Iris pigment epithelial cell (primary cell): ENCODE measurements at regions not wholly inside any gene's neighbourhood (a gene's known extent, or its start where the extent isn't known, plus 50 kb on each side); places are given as distances from the start of the nearest gene placed in this dataset.
A peak's percentile ranks its signal among the peaks of the same experiment; 100 is the strongest.

ENCODE experiments used
- DNase-seq: peaks from one replicate; pipeline ENCODE4 v3.0.0-alpha.2; 2011; ENCODE audit warnings: low read depth

DNA sequence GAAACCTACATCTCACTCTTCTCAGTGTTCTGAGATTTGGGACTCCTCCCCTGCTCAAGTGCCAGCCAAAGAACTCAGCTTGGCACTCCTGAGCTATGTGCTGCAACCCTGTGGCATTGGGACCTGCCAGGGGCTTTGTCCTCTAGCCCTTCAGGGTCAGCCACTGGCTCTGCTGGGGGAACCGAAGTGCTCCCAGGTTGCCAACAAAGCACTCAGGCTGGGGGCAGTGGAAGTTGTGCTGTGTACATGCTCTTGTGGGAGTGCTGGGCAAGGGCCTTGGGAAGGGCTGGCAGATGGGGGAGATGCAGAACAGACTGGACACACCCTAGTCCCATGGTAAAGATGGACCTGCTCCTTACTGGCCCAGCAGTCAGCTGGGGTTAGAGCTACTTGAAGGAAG lies 498.6 kb downstream of the CAAP1 start:
- DNase-seq, result no peak

- DNase-seq, result no peak
Observed at GRCh38 chr9:26392639-26393038, 500.0 kb downstream of the CAAP1 start.

GRCh38 chr9:26391036-26391435 lies 501.6 kb downstream of the CAAP1 start:
- no peak for DNase-seq

GRCh38 chr9:26375448-26375847 lies 517.2 kb downstream of the CAAP1 start:
- peak; percentile 10 for DNase-seq

GRCh38 chr9:26373616-26374015 lies 519.0 kb downstream of the CAAP1 start:
- no peak for DNase-seq

GRCh38 chr9:26371236-26371635 lies 521.4 kb downstream of the CAAP1 start:
- no peak for DNase-seq

DNA sequence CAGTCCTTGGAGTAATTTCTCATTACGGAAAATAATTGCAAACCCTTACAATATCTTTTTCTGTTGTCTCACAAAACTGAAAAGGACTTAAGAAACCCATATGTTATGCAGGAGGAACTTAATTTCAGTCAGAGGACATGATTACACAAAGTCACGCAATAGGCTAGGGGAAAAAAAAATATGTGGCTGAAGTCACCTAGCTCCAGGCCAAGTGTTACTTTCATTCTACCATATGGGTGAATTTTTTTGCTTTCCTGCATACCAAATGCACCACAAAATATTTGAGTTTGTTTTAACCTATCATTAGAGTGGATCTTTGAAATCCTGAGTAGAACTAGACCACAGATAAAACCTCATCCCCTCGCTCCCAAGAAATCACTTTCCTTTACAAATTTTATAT lies 523.5 kb downstream of the CAAP1 start:
- DNase-seq, result no peak

DNA sequence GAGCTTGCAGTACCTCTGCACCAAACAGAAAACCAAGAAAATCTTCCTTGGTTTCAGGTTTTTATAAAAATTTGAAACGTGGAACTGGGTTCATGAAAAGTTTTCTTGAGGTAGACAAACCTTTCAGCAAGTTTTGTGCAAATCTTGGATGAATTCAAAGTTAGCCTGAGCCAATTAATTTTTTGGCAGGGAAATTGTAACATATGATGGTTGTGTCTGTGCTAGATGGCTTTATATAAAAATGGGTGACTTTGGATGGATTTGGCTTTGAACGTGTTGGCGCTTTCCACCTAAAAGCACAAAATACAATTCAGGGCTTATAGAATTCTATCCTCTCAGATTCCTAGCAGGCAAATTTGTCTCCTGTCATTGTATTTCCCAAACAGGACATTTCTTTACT lies 524.4 kb downstream of the CAAP1 start:
- no peak for DNase-seq

DNA sequence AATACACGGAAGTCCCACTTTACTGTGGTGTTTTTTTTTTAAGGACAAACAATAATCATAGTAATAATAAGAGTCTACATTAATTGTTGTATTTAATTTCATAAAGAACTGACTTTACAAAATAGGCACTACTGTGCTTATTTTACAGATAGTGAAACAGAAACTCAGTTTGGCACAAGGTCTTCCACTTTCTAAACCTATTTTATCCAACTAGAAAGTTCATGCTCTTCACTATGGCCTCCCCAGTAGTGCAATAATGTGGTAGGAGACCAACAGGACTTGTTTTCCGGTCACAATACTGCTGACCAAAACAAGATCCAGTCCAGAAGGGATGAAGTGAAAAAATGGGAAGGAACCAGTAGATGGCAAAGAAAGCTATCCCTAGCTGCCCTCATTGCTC lies 531.6 kb downstream of the CAAP1 start:
- no peak for DNase-seq

- DNase-seq, result no peak
Observed at GRCh38 chr9:26358836-26359235, 533.8 kb downstream of the CAAP1 start.

DNA sequence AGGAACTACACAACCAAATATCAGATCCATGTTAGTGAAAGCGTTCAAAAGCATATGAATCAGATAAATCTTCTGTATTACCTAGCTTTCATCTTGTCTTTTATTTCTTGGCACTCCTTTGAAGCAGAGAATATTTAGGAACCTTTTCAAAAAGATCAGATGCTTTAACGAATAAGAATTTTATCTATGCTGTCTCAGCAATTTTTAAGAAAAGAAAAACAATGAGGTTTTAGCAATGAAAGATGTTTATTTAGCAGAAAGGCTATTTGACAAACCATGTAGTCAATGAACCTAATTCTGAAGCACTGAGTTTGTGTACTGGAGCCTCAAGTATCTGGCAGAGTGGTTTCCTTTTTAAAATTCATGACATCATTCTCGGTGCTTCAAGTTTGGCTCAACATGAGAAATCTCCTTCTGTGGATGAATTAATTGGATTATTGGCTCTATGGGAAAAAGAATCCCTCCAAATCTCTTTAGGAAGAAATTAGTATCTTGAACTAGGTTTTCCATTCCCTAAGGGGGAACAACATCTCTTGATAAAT lies 534.7 kb downstream of the CAAP1 start:
- DNase-seq, result no peak

- no peak for DNase-seq
Observed at GRCh38 chr9:26356491-26356890, 536.1 kb downstream of the CAAP1 start.

DNA sequence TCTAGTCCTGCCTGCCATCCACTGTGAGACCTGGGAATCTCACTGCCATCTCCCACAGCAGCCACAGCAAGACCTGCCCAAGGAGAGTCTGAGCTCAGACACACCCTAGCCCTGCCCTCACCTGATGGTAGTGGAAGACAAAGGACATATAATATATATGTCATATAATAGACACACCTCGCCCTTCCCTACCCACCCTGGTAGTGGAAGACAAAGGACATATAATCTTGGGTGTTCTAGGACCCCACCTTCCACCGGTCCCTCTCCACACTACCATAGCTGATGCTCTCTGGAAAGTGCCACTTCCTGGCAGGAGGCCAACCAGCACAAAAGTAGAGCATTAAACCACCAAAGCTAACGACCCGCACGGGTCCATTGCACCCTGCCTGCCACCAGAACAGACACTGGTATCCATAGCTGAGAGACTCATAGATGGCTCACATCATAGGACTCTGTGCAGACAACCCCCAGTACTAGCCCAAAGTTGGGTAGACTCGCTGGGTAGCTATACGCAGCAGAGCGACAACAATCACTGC lies 545.6 kb downstream of the CAAP1 start:
- DNase-seq, result no peak

DNA sequence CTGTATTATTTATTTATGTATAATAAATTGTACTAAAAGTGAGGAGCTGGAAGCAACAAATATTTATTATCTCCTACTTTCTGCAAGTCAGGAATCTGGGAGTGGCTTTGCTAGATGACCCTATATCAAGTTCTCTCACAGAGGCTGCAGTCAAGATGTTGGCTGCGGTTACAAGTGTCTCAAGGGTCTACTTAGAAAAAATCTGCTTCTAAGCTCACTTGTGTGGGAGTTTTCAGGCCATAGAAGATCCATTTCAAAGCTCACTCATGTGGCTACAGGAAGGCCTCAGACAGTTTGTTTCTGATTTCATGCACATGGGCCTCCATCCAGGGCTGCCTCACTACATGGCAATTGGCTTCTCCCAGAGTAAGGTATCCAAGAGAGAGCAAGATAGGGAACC lies 551.1 kb downstream of the CAAP1 start:
- no peak for DNase-seq

DNA sequence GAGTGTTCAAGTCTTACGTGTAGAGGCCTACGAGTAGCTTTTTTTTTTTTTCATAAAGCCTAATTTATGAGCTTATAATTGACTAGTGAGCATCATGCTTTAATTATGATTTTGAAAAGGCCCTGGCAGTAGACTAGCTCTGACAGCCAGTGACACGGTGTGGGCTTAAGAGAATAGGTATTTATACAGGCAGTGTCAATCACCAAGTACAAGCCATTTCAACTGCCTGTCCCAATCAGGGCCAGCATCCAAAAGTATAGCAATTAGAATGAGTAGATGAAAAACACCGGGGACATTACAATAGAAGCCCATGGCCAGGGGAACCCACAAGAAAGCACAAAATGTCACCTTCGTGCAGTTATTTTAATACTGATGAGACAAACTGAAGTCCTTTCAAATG lies 552.8 kb downstream of the CAAP1 start:
- DNase-seq, result no peak

GRCh38 chr9:26335116-26335515 lies 557.5 kb downstream of the CAAP1 start:
- DNase-seq, result no peak

- DNase-seq, result no peak
Observed at GRCh38 chr9:26334706-26335105, 557.9 kb downstream of the CAAP1 start.

DNA sequence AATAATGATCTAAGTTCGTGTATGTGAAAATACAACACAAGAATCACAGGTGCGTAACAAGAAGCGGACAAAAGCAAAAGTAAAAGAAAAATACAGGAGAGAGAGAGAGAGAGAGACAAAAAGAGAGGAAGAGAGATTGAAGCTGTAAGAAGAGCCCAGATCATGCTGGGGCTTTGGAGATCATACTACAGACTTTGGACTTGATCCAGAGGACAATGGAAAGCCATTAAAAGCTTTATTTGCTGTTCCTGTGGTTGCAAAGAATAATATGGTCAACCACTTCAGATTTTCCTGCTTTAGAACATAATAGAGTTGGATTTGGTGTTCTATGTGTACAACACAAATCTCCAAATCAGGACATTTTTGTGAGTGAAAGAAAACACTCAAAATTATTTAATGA lies 561.4 kb downstream of the CAAP1 start:
- no peak for DNase-seq

DNA sequence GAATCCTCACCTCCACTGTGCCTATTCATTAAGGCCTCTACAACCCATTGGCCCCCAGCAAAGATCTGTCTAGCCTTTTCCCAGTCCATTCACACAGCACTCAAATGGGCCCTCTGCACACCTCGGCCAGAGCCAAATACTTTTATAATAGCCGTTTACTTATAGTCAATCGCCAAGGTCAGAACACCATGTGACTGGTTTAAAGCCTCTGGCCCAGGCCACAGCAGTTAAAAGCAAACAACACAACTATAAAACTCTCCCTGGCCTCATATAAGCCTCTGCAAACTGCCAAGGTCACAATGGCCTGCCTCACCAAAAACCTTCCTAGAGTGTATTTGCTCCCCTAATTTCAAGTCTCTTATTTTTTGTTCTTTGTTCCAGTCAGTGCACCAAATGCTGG lies 562.6 kb downstream of the CAAP1 start:
- DNase-seq, result no peak

DNA sequence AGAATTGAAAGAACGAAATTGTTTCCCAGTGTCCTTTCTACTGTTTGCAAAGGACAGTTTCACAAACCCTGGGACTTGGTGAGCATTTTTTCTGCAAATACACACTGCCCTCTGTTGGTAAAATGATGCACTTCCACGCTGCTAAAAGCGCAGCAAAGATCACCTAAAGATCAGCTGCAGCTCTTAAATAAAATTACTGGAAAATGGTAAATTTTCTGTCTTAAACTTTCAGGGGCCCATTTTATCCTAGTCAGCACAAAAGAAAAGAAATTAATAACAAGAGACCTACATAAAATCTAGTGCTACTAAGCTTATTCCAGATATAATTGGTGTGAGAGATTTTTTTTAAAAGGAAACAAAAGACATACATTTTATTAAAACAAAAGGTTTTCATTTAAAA lies 566.0 kb downstream of the CAAP1 start:
- peak; percentile 63 for DNase-seq

GRCh38 chr9:26325444-26325829 lies 567.2 kb downstream of the CAAP1 start:
- DNase-seq, result no peak

- DNase-seq, result no peak
Observed at GRCh38 chr9:26324786-26325443, 567.7 kb downstream of the CAAP1 start.

DNA sequence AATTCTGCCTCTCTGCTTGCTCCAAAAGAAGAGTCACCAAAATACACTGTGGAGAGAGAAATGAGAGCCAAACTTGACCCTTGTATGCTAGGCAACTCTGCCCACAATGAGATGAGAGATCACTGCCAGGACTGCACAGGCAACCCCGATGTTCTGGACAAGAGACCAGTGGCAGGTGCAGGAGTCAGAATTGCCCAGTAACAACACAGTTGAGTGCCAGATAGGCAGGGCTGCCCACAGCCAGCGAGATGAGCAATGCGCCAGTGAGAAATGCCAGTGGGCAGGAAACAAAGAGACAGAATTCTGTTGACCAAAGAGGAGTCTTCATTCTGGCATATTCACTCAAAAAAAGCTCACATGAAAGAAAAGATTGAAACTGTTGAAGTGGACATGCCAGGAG lies 570.7 kb downstream of the CAAP1 start:
- no peak for DNase-seq

GRCh38 chr9:26319859-26320258 lies 572.7 kb downstream of the CAAP1 start:
- no peak for DNase-seq
